Activated CD4-positive, alpha-beta T cell treated with anti-CD3 and anti-CD28 coated beads for 36 hours (primary cell): ENCODE measurements at regions not wholly inside any gene's neighbourhood (a gene's known extent, or its start where the extent isn't known, plus 50 kb on each side); places are given as distances from the start of the nearest gene placed in this dataset.

Experiments
- ATAC-seq: fragments of 200-7000 bp; cut with Tn5 transposase; one replicate; pipeline ENCODE4 v1.10.0; 2021; ENCODE audit warnings: mild to moderate bottlenecking, moderate library complexity
- CTCF ChIA-PET: fragments of 350-600 bp; sonication (Branson Sonifier 250); formaldehyde crosslinking; loops from one replicate; lab custom pipeline; 2021; ENCODE audit warnings: antibody characterized with exemption; lab: Charles Lee
- POLR2A ChIA-PET: fragments of 350-600 bp; sonication (Branson Sonifier 250); formaldehyde crosslinking; loops from one replicate; lab custom pipeline; 2021; ENCODE audit warnings: antibody characterized with exemption, inconsistent platforms; lab: Charles Lee
- DNase-seq: peaks from one replicate; pipeline ENCODE4 v3.0.0-alpha.2; 2020
- H3K27ac Mint-ChIP-seq: one replicate; pipeline ENCODE4 v1.8.0; 2021; ENCODE audit warnings: mixed read lengths
- H3K27me3 Mint-ChIP-seq: one replicate; pipeline ENCODE4 v1.8.0; 2021; ENCODE audit warnings: mixed read lengths
- H3K36me3 Mint-ChIP-seq: one replicate; pipeline ENCODE4 v1.8.0; 2021; ENCODE audit warnings: low read depth, mixed read lengths
- H3K4me1 Mint-ChIP-seq: one replicate; pipeline ENCODE4 v1.8.0; 2021; ENCODE audit warnings: mixed read lengths
- H3K4me3 Mint-ChIP-seq: one replicate; pipeline ENCODE4 v1.8.0; 2021; ENCODE audit warnings: mild to moderate bottlenecking, moderate library complexity, mixed read lengths
- H3K9me3 Mint-ChIP-seq: one replicate; pipeline ENCODE4 v1.8.0; 2021; ENCODE audit warnings: low read depth, mixed read lengths
- intact Hi-C, 2 experiments: fragments of 100-400 bp; cut with DNase I in 1 of 2; cut with micrococcal nuclease in 1 of 2; formaldehyde crosslinking; loops; one replicate each; pipeline versions ENCODE4 v1.14.2 to v1.15.1; 2022 to 2024; cut with DNase I, micrococcal nuclease

- H3K4me3 Mint-ChIP-seq = no peak overlapping the region
- intact Hi-C loops = no loop called here
- POLR2A ChIA-PET = no interaction called here
- CTCF ChIA-PET = interaction anchor here (0.6 to 1.8 kb wide), 2 partner anchors 102 to 555 kb away, joined by 3 to 7 read pairs; no protein-coding TSS in a partner anchor
- H3K9me3 Mint-ChIP-seq = no peaks in the 10 kb centered on the region
- ATAC-seq = no peak
- no peak for DNase-seq
- no peak overlapping the region for H3K27ac Mint-ChIP-seq
- no peaks in the 10 kb centered on the region for H3K4me1 Mint-ChIP-seq
- no peaks in the 10 kb centered on the region for H3K36me3 Mint-ChIP-seq
- H3K27me3 Mint-ChIP-seq = peaks cover 7% of the 10 kb centered on the region
Measured at GRCh38 chr6:169933839-169934698, 182.6 kb downstream of the ERMARD start.

- CTCF ChIA-PET = interaction anchor here (1.8 kb wide), 1 partner anchor 102 kb away, joined by 7 read pairs; no protein-coding TSS in a partner anchor
- Mint-ChIP-seq H3K4me1 (no peaks in the 10 kb centered on the region), H3K27ac (no peak overlapping the region), H3K4me3 (no peak overlapping the region), H3K27me3 (peaks cover 10% of the 10 kb centered on the region), H3K36me3 (no peaks in the 10 kb centered on the region), H3K9me3 (no peaks in the 10 kb centered on the region)
- intact Hi-C loops = no loop called here
- ATAC-seq (no peak), DNase-seq (no peak)
- POLR2A ChIA-PET = no interaction called here
Measured at GRCh38 chr6:169933251-169933821, 181.9 kb downstream of the ERMARD start.

DNA sequence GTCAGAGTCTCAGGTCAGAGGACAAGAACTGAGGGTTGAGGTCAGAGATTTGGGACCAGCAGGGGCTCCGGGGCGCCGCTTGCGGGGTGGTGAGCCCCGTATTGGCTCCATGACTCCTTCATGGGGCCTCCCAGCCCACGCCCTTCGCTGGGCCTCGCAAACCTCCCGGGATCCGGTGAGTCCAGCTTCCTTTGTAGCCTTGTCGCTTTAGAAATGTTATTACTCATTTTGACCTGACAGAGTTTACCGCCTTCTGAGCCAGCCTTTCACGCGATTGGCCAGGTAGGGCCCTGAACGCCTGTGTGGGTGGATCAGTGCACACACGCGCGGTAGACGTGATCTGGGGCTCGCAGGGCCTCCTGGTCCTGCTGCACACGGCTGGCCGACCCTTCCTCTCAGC is 181.1 kb downstream of the ERMARD start:
- ChIA-PET CTCF (interaction anchor here (0.7 to 1.8 kb wide), 3 partner anchors 95 to 355 kb away, joined by 3 to 7 read pairs (median 3); no protein-coding TSS in a partner anchor), POLR2A (no interaction called here)
- intact Hi-C loops = no loop called here

DNA sequence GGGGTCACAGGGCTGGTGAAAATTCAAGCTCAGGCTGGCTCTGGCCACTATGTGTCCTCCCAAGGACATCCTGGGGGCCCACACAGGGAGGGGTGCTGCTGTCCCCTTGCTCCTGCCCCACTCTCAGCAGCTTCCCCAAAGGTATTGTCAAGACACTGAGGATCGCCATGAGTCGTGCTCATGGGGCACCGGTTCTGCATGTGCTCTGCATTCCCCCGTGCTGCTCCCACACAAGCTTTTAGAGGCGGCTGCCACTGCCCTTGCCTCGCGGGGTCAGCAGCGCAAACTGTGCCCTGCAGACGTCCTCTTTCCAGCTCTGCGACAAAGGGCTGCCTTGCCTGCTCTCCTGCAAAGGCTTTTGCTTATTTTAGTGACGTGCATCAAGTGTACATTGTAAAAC is 179.8 kb downstream of the ERMARD start:
- no peak overlapping the region for H3K4me3 Mint-ChIP-seq
- ATAC-seq (no peak), DNase-seq (no peak)
- intact Hi-C loops = loop anchor here in 1 of 2 experiments (2.0 kb wide), 1 partner anchor 140 kb away; no protein-coding TSS in a partner anchor
- H3K9me3 Mint-ChIP-seq = no peaks in the 10 kb centered on the region
- peaks cover 7% of the 10 kb centered on the region for H3K27me3 Mint-ChIP-seq
- no peaks in the 10 kb centered on the region for H3K36me3 Mint-ChIP-seq
- no peaks in the 10 kb centered on the region for H3K4me1 Mint-ChIP-seq
- CTCF ChIA-PET = interaction anchor here (0.6 to 1.1 kb wide), 2 partner anchors 11 to 100 kb away, joined by 3 to 5 read pairs; no protein-coding TSS in a partner anchor
- POLR2A ChIA-PET = no interaction called here
- H3K27ac Mint-ChIP-seq = no peak overlapping the region

More for the DNA sequence above, 181.1 kb downstream of the ERMARD start:
- no peak overlapping the region for H3K4me3 Mint-ChIP-seq
- H3K36me3 Mint-ChIP-seq = no peaks in the 10 kb centered on the region
- ATAC-seq (no peak), DNase-seq (no peak)
- no peak overlapping the region for H3K27ac Mint-ChIP-seq
- H3K4me1 Mint-ChIP-seq = no peaks in the 10 kb centered on the region
- no peaks in the 10 kb centered on the region for H3K9me3 Mint-ChIP-seq
- peaks cover 7% of the 10 kb centered on the region for H3K27me3 Mint-ChIP-seq

GRCh38 chr6:169930799-169931198 is 179.4 kb downstream of the ERMARD start:
- ChIA-PET CTCF (interaction anchor here (1.1 kb wide), 1 partner anchor 99 kb away, joined by 5 read pairs; no protein-coding TSS in a partner anchor), POLR2A (no interaction called here)
- intact Hi-C loops = loop anchor here in 1 of 2 experiments (1.0 to 2.0 kb wide), 2 partner anchors 99 to 140 kb away; no protein-coding TSS in a partner anchor
- H3K4me3 Mint-ChIP-seq = no peak overlapping the region
- no peak overlapping the region for H3K27ac Mint-ChIP-seq
- peak; percentile 23 for DNase-seq
- no peaks in the 10 kb centered on the region for H3K36me3 Mint-ChIP-seq
- ATAC-seq = peak; percentile 30
- H3K9me3 Mint-ChIP-seq = no peaks in the 10 kb centered on the region
- no peaks in the 10 kb centered on the region for H3K4me1 Mint-ChIP-seq
- peaks cover 9% of the 10 kb centered on the region for H3K27me3 Mint-ChIP-seq

GRCh38 chr6:169927711-169928110 is 176.3 kb downstream of the ERMARD start:
- Mint-ChIP-seq H3K4me3 (no peak overlapping the region), H3K27me3 (peaks cover 12% of the 10 kb centered on the region), H3K4me1 (no peaks in the 10 kb centered on the region), H3K36me3 (no peaks in the 10 kb centered on the region), H3K9me3 (no peaks in the 10 kb centered on the region), H3K27ac (no peak overlapping the region)
- ChIA-PET POLR2A (no interaction called here), CTCF (no interaction called here)
- no peak for DNase-seq
- ATAC-seq = no peak
- intact Hi-C loops = no loop called here

GRCh38 chr6:169926617-169927417 is 175.4 kb downstream of the ERMARD start:
- H3K4me1 Mint-ChIP-seq = peaks cover 4% of the 10 kb centered on the region
- ChIA-PET POLR2A (no interaction called here), CTCF (interaction anchor here (0.7 to 0.8 kb wide), 2 partner anchors 169 to 381 kb away, joined by 3 read pairs; no protein-coding TSS in a partner anchor)
- H3K9me3 Mint-ChIP-seq = no peaks in the 10 kb centered on the region
- peaks cover 12% of the 10 kb centered on the region for H3K27me3 Mint-ChIP-seq
- H3K36me3 Mint-ChIP-seq = no peaks in the 10 kb centered on the region
- no peak overlapping the region for H3K27ac Mint-ChIP-seq
- intact Hi-C loops = no loop called here
- no peak overlapping the region for H3K4me3 Mint-ChIP-seq
- DNase-seq (no peak), ATAC-seq (no peak)

DNA sequence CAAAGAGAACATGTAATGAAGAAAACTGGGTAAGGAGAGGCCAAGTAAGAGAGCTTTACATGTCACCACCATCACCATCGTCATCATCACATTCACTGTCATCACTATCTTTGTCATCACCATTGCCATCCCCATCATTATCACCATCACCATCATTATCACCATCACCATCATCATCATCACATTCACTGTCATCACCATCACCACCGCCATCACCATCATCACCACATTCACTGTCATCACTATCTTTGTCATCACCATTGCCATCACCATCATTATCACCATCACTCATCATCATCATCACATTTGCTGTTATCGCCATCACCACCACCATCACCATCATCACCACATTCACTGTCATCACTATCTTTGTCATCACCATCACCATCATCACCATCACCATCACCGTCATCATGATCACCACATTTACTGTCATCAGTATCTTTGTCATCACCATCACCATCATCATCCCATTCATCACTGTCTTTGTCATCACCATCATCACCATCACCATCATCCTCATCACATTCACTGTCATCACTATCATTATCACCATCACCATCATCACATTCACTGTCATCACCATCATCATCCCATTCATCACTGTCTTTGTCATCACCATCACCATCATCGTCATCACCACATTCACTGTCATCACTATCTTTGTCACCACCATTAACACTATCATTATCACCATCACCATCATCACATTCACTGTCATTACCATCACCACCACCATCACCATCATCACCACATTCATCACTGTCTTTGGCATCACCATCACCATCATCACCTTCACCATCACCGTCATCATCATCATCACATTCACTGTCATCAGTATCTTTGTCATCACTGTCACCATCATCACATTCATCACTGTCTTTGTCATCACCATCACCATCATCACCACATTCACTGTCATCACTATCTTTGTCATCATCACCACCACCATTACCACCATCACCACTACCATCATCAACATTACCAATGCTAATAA is 172.3 kb downstream of the ERMARD start:
- intact Hi-C loops = no loop called here
- H3K4me1 Mint-ChIP-seq = peaks cover 6% of the 10 kb centered on the region
- no peaks in the 10 kb centered on the region for H3K9me3 Mint-ChIP-seq
- ChIA-PET POLR2A (no interaction called here), CTCF (no interaction called here)
- H3K36me3 Mint-ChIP-seq = no peaks in the 10 kb centered on the region
- no peak for DNase-seq
- H3K4me3 Mint-ChIP-seq = no peak overlapping the region
- H3K27me3 Mint-ChIP-seq = peaks cover 7% of the 10 kb centered on the region
- no peak overlapping the region for H3K27ac Mint-ChIP-seq
- no peak for ATAC-seq

DNA sequence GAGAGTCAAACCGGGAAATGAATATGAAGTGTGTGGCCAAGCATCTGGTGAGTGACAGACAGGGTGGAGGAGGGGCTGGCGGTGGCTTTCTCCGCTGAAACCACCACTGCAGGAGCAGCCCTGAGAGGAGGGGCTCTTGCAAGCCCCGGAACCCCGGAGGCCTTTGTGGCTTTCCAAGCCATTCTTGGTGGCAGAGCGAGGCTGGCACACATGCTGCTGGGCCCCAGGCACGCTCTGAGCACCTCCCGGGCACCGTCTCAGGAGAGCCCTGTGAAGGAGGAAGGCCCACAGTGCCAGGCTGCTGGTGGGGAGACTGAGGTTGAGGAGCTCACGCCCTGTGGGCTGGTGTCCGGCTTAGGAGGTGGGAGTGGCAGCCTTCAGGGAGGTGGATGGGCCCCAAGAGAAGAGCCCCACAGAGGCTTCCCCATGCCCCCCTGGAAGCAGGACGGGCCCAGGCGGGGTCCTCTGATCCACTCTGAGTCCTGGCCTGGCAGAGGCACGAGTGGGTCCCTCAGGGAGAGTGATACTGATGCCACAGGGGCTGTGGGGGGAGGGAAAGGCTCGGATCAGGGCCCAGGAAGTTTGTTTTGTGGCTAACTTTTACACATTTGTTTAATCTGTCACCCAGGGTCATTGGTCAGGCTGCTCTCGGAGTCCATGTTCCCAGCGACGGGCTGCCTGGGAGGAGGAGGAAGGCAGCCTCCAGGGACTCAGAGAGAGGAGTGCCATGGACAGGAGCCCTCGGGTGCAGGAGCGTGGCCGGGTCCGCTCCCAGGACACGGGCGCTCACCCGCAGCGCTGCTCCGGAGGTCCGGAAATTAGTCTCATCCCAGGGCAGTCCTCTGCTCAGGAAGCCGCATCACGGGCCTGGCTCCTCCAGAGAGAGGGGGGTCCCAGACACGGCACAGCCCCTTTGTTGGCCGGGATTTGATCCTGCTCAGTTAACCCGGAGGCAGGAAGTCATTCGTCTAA is 170.7 kb downstream of the ERMARD start:
- DNase-seq = peak; percentile 79
- intact Hi-C loops = no loop called here

More for the DNA sequence above, 170.7 kb downstream of the ERMARD start:
- peaks cover 5% of the 10 kb centered on the region for H3K27me3 Mint-ChIP-seq
- H3K9me3 Mint-ChIP-seq = no peaks in the 10 kb centered on the region
- ChIA-PET POLR2A (no interaction called here), CTCF (no interaction called here)
- no peaks in the 10 kb centered on the region for H3K36me3 Mint-ChIP-seq
- peak; percentile 92 for ATAC-seq
- peaks cover 6% of the 10 kb centered on the region for H3K4me1 Mint-ChIP-seq
- H3K27ac Mint-ChIP-seq = no peak overlapping the region
- no peak overlapping the region for H3K4me3 Mint-ChIP-seq
